AG04450 (cell line): ENCODE measurements at regions not wholly inside any gene's neighbourhood (a gene's known extent, or its start where the extent isn't known, plus 50 kb on each side); places are given as distances from the start of the nearest gene placed in this dataset.

Experiments
- CTCF ChIA-PET: fragments of 300-600, 350-600 bp; formaldehyde crosslinking; extraction: SDS; loops from one replicate; lab custom pipeline; 2022; ENCODE audit warnings: antibody characterized with exemption, inconsistent platforms; lab: Charles Lee
- POLR2A ChIA-PET: fragments of 350-600 bp; formaldehyde crosslinking; extraction: SDS; loops from one replicate; lab custom pipeline; 2021; ENCODE audit warnings: antibody characterized with exemption, inconsistent platforms; lab: Yijun Ruan, JAX
- DNase-seq: peaks from one replicate; pipeline ENCODE4 v3.0.0-alpha.2; 2011; ENCODE audit warnings: low read depth, low spot score
- H3K27ac ChIP-seq: one replicate; pipeline ENCODE4 v1.5.1; 2012; ENCODE audit warnings: low read depth, low read length, control low read depth
- H3K27me3 ChIP-seq: one replicate; pipeline ENCODE4 v1.6.0; 2012; ENCODE audit warnings: low read length; ENCODE audit not compliant: control insufficient read depth, insufficient read depth
- H3K4me3 ChIP-seq: 2 replicates; pipeline ENCODE4 v1.5.1; 2011; ENCODE audit warnings: mild to moderate bottlenecking, low read depth, low read length, control low read depth
- H3K9me3 ChIP-seq: 2 replicates; pipeline ENCODE4 v1.5.1; 2012; ENCODE audit warnings: low read length; ENCODE audit not compliant: control insufficient read depth, insufficient read depth
- TF ChIP-seq, protein P1 (sequence below): IDR thresholded peaks from 2 replicates; pipeline ENCODE4 v1.5.1; 2011; ENCODE audit warnings: low read depth, low read length, control low read depth, inconsistent platforms

DNA sequence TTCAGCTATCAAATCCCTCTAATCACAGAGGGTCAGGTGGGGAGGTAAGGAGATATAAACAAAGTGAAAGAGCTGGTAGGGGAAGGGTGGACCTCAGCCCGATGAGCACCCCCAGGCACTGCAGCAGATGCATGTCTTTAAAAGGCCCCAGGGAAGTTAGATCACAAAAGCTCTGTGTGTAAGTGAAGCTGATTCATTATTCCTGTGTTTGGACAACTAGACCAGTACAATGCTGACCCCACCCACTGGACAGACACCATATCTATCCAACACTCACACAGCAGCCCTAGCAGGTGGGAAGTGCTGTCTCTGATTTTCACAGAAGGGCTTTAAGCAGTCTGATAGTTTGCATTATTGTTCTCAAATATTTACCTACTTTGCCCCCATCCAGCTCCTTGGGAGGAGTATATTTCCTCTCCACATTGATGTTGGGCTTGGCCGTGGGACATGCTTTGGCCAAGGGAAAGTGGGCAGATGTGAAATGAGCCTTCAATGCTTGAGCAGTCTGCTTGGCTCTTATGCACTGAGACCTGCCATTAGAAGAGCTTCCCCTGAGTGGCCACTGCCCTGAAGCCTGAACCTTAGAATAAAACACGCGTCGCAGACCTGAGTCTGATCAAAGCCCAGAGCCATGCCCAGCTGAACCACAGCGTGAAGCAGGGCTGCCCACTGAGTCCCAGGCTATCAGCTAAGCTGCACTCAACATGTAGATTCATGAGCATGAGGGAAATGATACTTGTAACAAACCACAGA lies 111.4 kb downstream of the COPS8 start:
- CTCF ChIA-PET = interaction anchor here (0.6 to 2.0 kb wide), 5 partner anchors 9 to 224 kb away, joined by 3 to 6 read pairs (median 4); no protein-coding TSS in a partner anchor

DNA sequence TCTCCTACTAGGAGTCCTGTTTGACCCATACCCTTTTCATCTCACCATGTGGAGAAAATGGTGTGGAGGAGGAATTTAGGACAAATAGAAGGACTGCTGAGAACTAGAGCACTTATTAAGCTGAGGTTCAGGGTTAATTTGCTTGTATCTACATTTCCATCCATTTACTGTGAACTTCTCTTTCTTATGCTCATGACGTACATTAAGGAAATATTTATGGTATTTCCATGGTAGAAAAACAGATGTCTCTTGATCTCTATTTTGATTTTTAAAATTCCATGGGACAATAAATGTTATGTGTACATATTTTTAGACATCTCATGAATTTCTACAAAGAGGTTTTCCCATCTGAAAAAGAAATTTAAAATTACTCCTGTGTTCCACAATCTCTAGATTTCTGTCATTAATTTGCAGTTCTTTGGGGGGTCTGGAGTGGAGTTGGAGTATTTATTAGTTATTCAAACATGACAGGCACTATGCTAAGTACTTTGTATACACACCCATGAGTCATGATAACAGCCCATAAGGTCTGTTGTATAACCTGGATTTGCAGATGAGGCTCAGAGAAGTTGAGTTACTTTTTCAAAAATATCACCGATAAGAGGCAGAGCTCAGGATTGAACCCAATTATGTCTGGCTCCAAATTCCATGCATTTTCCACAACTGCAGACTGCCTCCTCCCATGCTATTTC lies 112.6 kb downstream of the COPS8 start:
- POLR2A ChIA-PET = interaction anchor here (0.8 to 3.3 kb wide), 11 partner anchors 12 to 128 kb away, joined by 3 to 17 read pairs (median 5); no protein-coding TSS in a partner anchor
- TF ChIP-seq, protein P1, sequence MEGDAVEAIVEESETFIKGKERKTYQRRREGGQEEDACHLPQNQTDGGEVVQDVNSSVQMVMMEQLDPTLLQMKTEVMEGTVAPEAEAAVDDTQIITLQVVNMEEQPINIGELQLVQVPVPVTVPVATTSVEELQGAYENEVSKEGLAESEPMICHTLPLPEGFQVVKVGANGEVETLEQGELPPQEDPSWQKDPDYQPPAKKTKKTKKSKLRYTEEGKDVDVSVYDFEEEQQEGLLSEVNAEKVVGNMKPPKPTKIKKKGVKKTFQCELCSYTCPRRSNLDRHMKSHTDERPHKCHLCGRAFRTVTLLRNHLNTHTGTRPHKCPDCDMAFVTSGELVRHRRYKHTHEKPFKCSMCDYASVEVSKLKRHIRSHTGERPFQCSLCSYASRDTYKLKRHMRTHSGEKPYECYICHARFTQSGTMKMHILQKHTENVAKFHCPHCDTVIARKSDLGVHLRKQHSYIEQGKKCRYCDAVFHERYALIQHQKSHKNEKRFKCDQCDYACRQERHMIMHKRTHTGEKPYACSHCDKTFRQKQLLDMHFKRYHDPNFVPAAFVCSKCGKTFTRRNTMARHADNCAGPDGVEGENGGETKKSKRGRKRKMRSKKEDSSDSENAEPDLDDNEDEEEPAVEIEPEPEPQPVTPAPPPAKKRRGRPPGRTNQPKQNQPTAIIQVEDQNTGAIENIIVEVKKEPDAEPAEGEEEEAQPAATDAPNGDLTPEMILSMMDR = no peak
- no peaks in the 10 kb centered on the region for H3K27me3 ChIP-seq
- H3K4me3 ChIP-seq = no peak overlapping the region
- peaks cover 5% of the 10 kb centered on the region; the same call in 1 of the 2 replicates for H3K9me3 ChIP-seq
- CTCF ChIA-PET = interaction anchor here (1.0 to 1.6 kb wide), 4 partner anchors 33 to 373 kb away, joined by 3 to 6 read pairs (median 5); no protein-coding TSS in a partner anchor
- DNase-seq = no peak
- H3K27ac ChIP-seq = peak overlapping the region; percentile 97

More for the DNA sequence above, 111.4 kb downstream of the COPS8 start:
- POLR2A ChIA-PET = interaction anchor here (0.5 to 3.3 kb wide), 18 partner anchors 11 to 383 kb away, joined by 3 to 17 read pairs (median 5); partner anchors contain the start of gene COL6A3
- Histone ChIP-seq H3K27ac (peak overlapping the region; percentile 97), H3K4me3 (no peak overlapping the region), H3K9me3 (no peaks in the 10 kb centered on the region; the same call in 1 of the 2 replicates), H3K27me3 (no peaks in the 10 kb centered on the region)
- peak; percentile 91 for DNase-seq
- TF ChIP-seq, protein P1 = peak; percentile 21; the same call in 1 of the 2 replicates

DNA sequence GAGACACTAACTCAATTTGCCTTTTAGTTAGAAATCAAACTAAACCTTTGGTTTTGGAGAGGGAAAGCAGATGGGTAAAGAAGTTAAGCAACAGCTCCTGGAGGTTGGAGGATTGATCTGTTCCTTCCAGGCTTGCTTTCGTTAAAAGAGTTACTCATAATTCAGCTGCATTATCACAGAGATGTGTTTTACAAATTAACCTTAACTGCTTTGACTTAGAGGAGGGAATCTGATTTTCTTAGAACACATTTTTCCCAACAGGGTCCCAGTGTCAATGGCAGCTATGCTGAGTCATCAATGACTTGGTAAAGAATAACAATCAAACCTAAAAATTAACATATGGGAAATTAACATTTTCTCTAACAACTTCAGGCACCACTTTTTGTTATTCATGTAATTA lies 113.4 kb downstream of the COPS8 start:
- Histone ChIP-seq H3K9me3 (peaks cover 5% of the 10 kb centered on the region; the same call in 1 of the 2 replicates), H3K4me3 (no peak overlapping the region), H3K27me3 (no peaks in the 10 kb centered on the region), H3K27ac (peak overlapping the region; percentile 97)
- no peak for DNase-seq
- TF ChIP-seq, protein P1 = no peak
- ChIA-PET CTCF (interaction anchor here (1.0 to 1.2 kb wide), 3 partner anchors 33 to 373 kb away, joined by 3 to 5 read pairs (median 5); no protein-coding TSS in a partner anchor), POLR2A (interaction anchor here (1.0 to 3.3 kb wide), 9 partner anchors 14 to 127 kb away, joined by 3 to 17 read pairs (median 5); no protein-coding TSS in a partner anchor)

DNA sequence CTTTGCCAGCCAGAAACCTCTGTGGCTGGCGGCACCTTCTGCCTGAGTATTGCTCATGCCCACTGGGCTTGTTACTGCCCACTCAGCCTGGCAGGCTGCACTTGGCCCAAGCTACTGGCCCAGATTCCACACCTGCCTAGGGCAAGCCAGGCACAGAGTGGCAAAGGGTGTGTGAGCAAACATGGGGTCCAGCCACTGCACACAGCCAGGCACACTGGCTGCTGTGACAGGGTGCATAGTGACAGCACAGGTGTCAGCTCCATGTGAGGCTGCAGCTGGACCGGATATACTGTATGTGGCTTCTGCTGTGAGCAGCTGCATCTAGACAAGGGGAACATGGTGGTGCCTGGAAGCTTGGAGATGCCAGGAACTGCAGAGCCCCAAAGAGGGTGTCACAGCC lies 113.9 kb downstream of the COPS8 start:
- Histone ChIP-seq H3K27me3 (no peaks in the 10 kb centered on the region), H3K9me3 (peaks cover 5% of the 10 kb centered on the region; the same call in 1 of the 2 replicates), H3K27ac (peak overlapping the region; percentile 97), H3K4me3 (no peak overlapping the region)
- no peak for DNase-seq
- ChIA-PET CTCF (interaction anchor here (1.2 kb wide), 1 partner anchor 58 kb away, joined by 5 read pairs; no protein-coding TSS in a partner anchor), POLR2A (interaction anchor here (1.4 to 3.3 kb wide), 6 partner anchors 14 to 58 kb away, joined by 3 to 17 read pairs (median 5); no protein-coding TSS in a partner anchor)
- TF ChIP-seq, protein P1 = no peak
